Lung (tissue), 11 donors: ENCODE measurements at regions not wholly inside any gene's neighbourhood (a gene's known extent, or its start where the extent isn't known, plus 50 kb on each side); places are given as distances from the start of the nearest gene placed in this dataset.
"Not testable (repeated sequence)": the region's sequence is repeated elsewhere in the genome, so short reads cannot be mapped to it uniquely, and the experiment has no call there.

Experiments used
- ATAC-seq: fragments of 200-7000 bp; cut with Tn5 transposase; one replicate; pipeline ENCODE4 v1.9.1; 2020; ENCODE audit warnings: moderate number of reproducible peaks; ENCODE audit not compliant: insufficient read depth, low FRiP score
- DNase-seq, 3 donors: peaks; one replicate each; pipeline ENCODE4 v3.0.0-alpha.2; 2013 to 2017
- H3K27ac ChIP-seq, 2 donors: one replicate each; pipeline ENCODE4 v1.5.1; 2013; ENCODE audit warnings: mild to moderate bottlenecking in 2 of 2, moderate library complexity in 2 of 2, control low read depth in 1 of 2, inconsistent platforms in 1 of 2, low read depth in 1 of 2, low read length in 1 of 2
- H3K27me3 ChIP-seq, 3 donors: one replicate each; pipeline ENCODE4 v1.5.1; 2013; ENCODE audit warnings: low read length in 2 of 3; ENCODE audit not compliant: control insufficient read depth in 3 of 3, insufficient read depth in 3 of 3
- H3K36me3 ChIP-seq, 4 donors: one replicate each; pipeline ENCODE4 v1.5.1; 2013; ENCODE audit warnings: low read length in 4 of 4, mild to moderate bottlenecking in 1 of 4, moderate library complexity in 1 of 4; ENCODE audit not compliant: control insufficient read depth in 4 of 4, insufficient read depth in 4 of 4
- H3K4me1 ChIP-seq, 5 donors: one replicate each; pipeline ENCODE4 v1.5.1; 2013; ENCODE audit warnings: low read length in 5 of 5, mild to moderate bottlenecking in 2 of 5, moderate library complexity in 1 of 5; ENCODE audit not compliant: control insufficient read depth in 5 of 5, insufficient read depth in 5 of 5
- H3K4me3 ChIP-seq: one replicate; pipeline ENCODE4 v1.5.1; 2013; ENCODE audit warnings: mild to moderate bottlenecking, control low read depth, moderate library complexity
- H3K9ac ChIP-seq, 2 donors: one replicate each; pipeline ENCODE4 v1.5.1; 2013; ENCODE audit warnings: low read length in 2 of 2, control low read depth in 1 of 2; ENCODE audit not compliant: insufficient read depth in 1 of 2
- H3K9me3 ChIP-seq, 4 donors: one replicate each; pipeline ENCODE4 v1.5.1; 2013; ENCODE audit warnings: low read length in 3 of 4, mild to moderate bottlenecking in 1 of 4, moderate library complexity in 1 of 4; ENCODE audit not compliant: control insufficient read depth in 4 of 4, insufficient read depth in 3 of 4
- CTCF ChIP-seq: IDR thresholded peaks from 2 replicates; pipeline ENCODE4 v1.5.1; 2012; ENCODE audit warnings: mild to moderate bottlenecking; ENCODE audit errors: control extremely low read depth, extremely low read depth
- WGBS, 2 donors: extraction: QIAGEN DNeasy Blood & Tissue Kit; methylation state at CpG; one replicate each; pipeline ENCODE4 v1.1.7; 2013; 5-methylcytosine and 5-hydroxymethylcytosine counted together
- donor health status: control.
- donor health status: control.
- donor health status: Bipolar disorder and iron deficiency.
- donor health status: healthy.
- donor health status: DM: yes; HTN: yes; CAD: no.

- no peak for ATAC-seq
- Histone ChIP-seq H3K4me1 (no peaks in the 10 kb centered on the region), H3K9me3 (no peaks in the 10 kb centered on the region), H3K36me3 (no peaks in the 10 kb centered on the region), H3K9ac (no peak overlapping the region), H3K27ac (no peak overlapping the region), H3K4me3 (no peak overlapping the region), H3K27me3 (no peaks in the 10 kb centered on the region)
- no peak for TF ChIP-seq CTCF
- no peak for DNase-seq
- WGBS, 2 donors, result 72 to 73% methylated on average over 2 of the region's 2 CpGs
Measured at GRCh38 chr5:29197631-29198454, 1995.6 kb upstream of the CDH6 start.

- Histone ChIP-seq H3K36me3 (no peaks in the 10 kb centered on the region), H3K9ac (no peak overlapping the region), H3K4me1 (no peaks in the 10 kb centered on the region), H3K27ac (no peak overlapping the region), H3K27me3 (no peaks in the 10 kb centered on the region), H3K9me3 (no peaks in the 10 kb centered on the region), H3K4me3 (no peak overlapping the region)
- WGBS, 2 donors, result 69 to 79% methylated on average over 1 of the region's 1 CpG
- ATAC-seq (no peak), DNase-seq (no peak)
- no peak for TF ChIP-seq CTCF
Measured at GRCh38 chr5:29193972-29194371, 1999.5 kb upstream of the CDH6 start.

GRCh38 chr5:29191269-29192048, 2002.0 kb upstream of the CDH6 start:
- not testable (repeated sequence) for H3K27me3 ChIP-seq, H3K4me3 ChIP-seq, H3K9ac ChIP-seq, H3K4me1 ChIP-seq, DNase-seq, H3K36me3 ChIP-seq, H3K27ac ChIP-seq, ATAC-seq, H3K9me3 ChIP-seq
- 72 to 83% methylated on average over 22 of the region's 28 CpGs for WGBS, 2 donors

- H3K4me3 ChIP-seq, H3K27me3 ChIP-seq, DNase-seq, ATAC-seq, H3K9ac ChIP-seq, H3K36me3 ChIP-seq, H3K27ac ChIP-seq, H3K9me3 ChIP-seq, H3K4me1 ChIP-seq: not testable (repeated sequence)
- WGBS, 2 donors, result 71 to 75% methylated on average over 1 of the region's 1 CpG
Measured at GRCh38 chr5:29190398-29190797, 2003.1 kb upstream of the CDH6 start.

GRCh38 chr5:29186380-29186779, 2007.1 kb upstream of the CDH6 start:
- H3K9me3 ChIP-seq, H3K36me3 ChIP-seq, H3K9ac ChIP-seq, H3K27me3 ChIP-seq, ATAC-seq, H3K4me1 ChIP-seq, H3K4me3 ChIP-seq, DNase-seq, H3K27ac ChIP-seq: not testable (repeated sequence)
- WGBS, 2 donors, result 47 to 92% methylated on average over 1 of the region's 5 CpGs
